Suprapubic skin (tissue), 4 donors: ENCODE measurements at regions not wholly inside any gene's neighbourhood (a gene's known extent, or its start where the extent isn't known, plus 50 kb on each side); places are given as distances from the start of the nearest gene placed in this dataset.

Experiments
- DNase-seq, 2 donors: peaks; one replicate each; pipeline ENCODE4 v3.0.0-alpha.2; 2019; ENCODE audit warnings: low spot score in 2 of 2
- H3K27ac ChIP-seq: fragments of 200-600 bp; sonication (generic); one replicate; pipeline ENCODE4 v1.5.1; 2019
- H3K27me3 ChIP-seq: fragments of 200-600 bp; sonication (generic); one replicate; pipeline ENCODE4 v1.5.1; 2019
- H3K36me3 ChIP-seq: fragments of 200-600 bp; sonication (generic); one replicate; pipeline ENCODE4 v1.5.1; 2019
- H3K4me1 ChIP-seq: fragments of 200-600 bp; sonication (generic); one replicate; pipeline ENCODE4 v1.5.1; 2019
- H3K4me3 ChIP-seq: fragments of 200-600 bp; sonication (generic); one replicate; pipeline ENCODE4 v1.5.1; 2019; ENCODE audit warnings: mild to moderate bottlenecking
- H3K9me3 ChIP-seq: fragments of 200-600 bp; sonication (generic); one replicate; pipeline ENCODE4 v1.5.1; 2019
- CTCF ChIP-seq, 2 donors: fragments of 200-600 bp in 1 of 2; fragments of 450-650 bp in 1 of 2; sonication (generic) in 1 of 2; IDR thresholded peaks; one replicate each; pipeline ENCODE4 v1.5.1; 2016 to 2019; ENCODE audit warnings: antibody characterized with exemption in 2 of 2, mild to moderate bottlenecking in 1 of 2, moderate library complexity in 1 of 2
- EP300 ChIP-seq: sonication (generic); formaldehyde crosslinking; IDR thresholded peaks from one replicate; pipeline ENCODE4 v1.6.1; 2017; ENCODE audit warnings: antibody characterized with exemption
- POLR2A ChIP-seq, 2 donors: fragments of 450-650 bp; IDR thresholded peaks; one replicate each; pipeline ENCODE4 v1.6.1; 2017; ENCODE audit warnings: antibody characterized with exemption in 2 of 2, mild to moderate bottlenecking in 2 of 2, moderate library complexity in 2 of 2
- POLR2AphosphoS5 ChIP-seq, 3 donors: sonication (generic); formaldehyde crosslinking; IDR thresholded peaks; one replicate each; pipeline ENCODE4 v1.6.1; 2017; ENCODE audit warnings: antibody characterized with exemption in 3 of 3
- WGBS: methylation state at CpG from one replicate; pipeline ENCODE4 v1.1.5; 2018; 5-methylcytosine and 5-hydroxymethylcytosine counted together

DNA sequence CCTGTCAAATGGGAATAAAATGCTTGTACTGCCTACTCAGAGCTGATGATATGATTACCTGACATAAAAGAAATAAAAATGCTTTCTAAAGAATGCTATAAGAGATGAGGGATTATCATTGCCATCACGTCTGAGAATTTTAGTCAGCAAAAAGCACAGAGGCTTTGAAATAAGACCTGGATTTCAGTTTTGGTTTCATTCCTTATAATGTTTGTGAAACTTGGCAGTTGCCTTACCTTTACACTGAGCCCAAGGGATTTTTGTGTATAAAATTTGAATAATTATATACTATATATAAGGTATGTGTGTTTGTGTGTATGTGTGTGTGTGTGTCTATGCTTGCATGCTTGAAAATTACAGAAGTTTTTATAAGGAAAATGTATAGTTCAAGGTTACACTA lies 634.8 kb upstream of the BCHE start:
- Histone ChIP-seq H3K27ac (no peak overlapping the region), H3K4me3 (no peak overlapping the region), H3K27me3 (no peaks in the 10 kb centered on the region), H3K4me1 (no peaks in the 10 kb centered on the region), H3K36me3 (no peaks in the 10 kb centered on the region), H3K9me3 (no peaks in the 10 kb centered on the region)
- 53% methylated on average over 1 of the region's 1 CpG for WGBS
- no peak for TF ChIP-seq POLR2AphosphoS5 (IDR thresholded peaks at IDR 0.05)
- no peak for TF ChIP-seq POLR2A (IDR thresholded peaks at IDR 0.05)
- TF ChIP-seq EP300, result no peak
- TF ChIP-seq CTCF (IDR thresholded peaks at IDR 0.05), result no peak
- DNase-seq, result no peak

- no peaks in the 10 kb centered on the region for H3K27me3 ChIP-seq
- WGBS, result 80% methylated on average over 4 of the region's 4 CpGs
Observed at GRCh38 chr3:166471074-166471767, 634.0 kb upstream of the BCHE start.

GRCh38 chr3:166462891-166463470 lies 625.8 kb upstream of the BCHE start:
- TF ChIP-seq EP300 (no peak), CTCF (IDR thresholded peaks at IDR 0.05) (no peak), POLR2AphosphoS5 (IDR thresholded peaks at IDR 0.05) (no peak), POLR2A (IDR thresholded peaks at IDR 0.05) (no peak)
- no peaks in the 10 kb centered on the region for H3K36me3 ChIP-seq
- whole genome bisulfite sequencing, result 84% methylated on average over 2 of the region's 2 CpGs
- H3K4me1 ChIP-seq, result no peaks in the 10 kb centered on the region
- H3K27me3 ChIP-seq, result no peaks in the 10 kb centered on the region
- H3K9me3 ChIP-seq, result no peaks in the 10 kb centered on the region
- no peak overlapping the region for H3K4me3 ChIP-seq
- no peak overlapping the region for H3K27ac ChIP-seq
- no peak for DNase-seq

More at GRCh38 chr3:166471074-166471767, 634.0 kb upstream of the BCHE start:
- Histone ChIP-seq H3K9me3 (no peaks in the 10 kb centered on the region), H3K4me1 (no peaks in the 10 kb centered on the region), H3K36me3 (no peaks in the 10 kb centered on the region), H3K4me3 (no peak overlapping the region), H3K27ac (no peak overlapping the region)
- DNase-seq, result no peak
- no peak for TF ChIP-seq EP300
- TF ChIP-seq POLR2AphosphoS5 (IDR thresholded peaks at IDR 0.05), result no peak
- TF ChIP-seq POLR2A (IDR thresholded peaks at IDR 0.05), result no peak
- no peak for TF ChIP-seq CTCF (IDR thresholded peaks at IDR 0.05)

GRCh38 chr3:166461626-166462025 lies 624.4 kb upstream of the BCHE start:
- H3K4me3 ChIP-seq, result no peak overlapping the region
- TF ChIP-seq CTCF (IDR thresholded peaks at IDR 0.05), result no peak
- no peak for TF ChIP-seq EP300
- no peak for TF ChIP-seq POLR2A (IDR thresholded peaks at IDR 0.05)
- TF ChIP-seq POLR2AphosphoS5 (IDR thresholded peaks at IDR 0.05), result no peak
- no peaks in the 10 kb centered on the region for H3K9me3 ChIP-seq
- H3K27me3 ChIP-seq, result no peaks in the 10 kb centered on the region
- DNase-seq, result no peak
- H3K36me3 ChIP-seq, result no peaks in the 10 kb centered on the region
- 68% methylated on average over 2 of the region's 2 CpGs for WGBS
- H3K27ac ChIP-seq, result no peak overlapping the region
- H3K4me1 ChIP-seq, result no peaks in the 10 kb centered on the region

DNA sequence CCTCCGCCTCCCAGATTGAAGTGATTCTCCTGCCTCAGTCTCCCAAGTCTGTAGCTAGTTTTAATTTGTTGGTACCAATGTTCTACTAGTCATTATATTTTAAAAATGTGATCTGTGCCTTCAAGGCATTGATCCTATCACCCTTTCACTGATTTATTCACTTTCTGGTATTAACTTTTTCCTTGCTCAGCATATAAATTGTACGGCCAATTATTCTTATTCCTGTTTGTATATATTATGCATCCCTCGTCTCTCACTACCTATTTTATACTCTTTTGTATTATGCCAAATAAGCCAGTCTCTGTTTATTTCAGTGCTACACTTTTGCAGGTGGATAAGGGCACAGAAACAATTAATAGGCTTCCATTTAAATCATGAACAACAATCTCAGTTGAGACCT lies 620.2 kb upstream of the BCHE start:
- H3K9me3 ChIP-seq, result no peaks in the 10 kb centered on the region
- H3K4me1 ChIP-seq, result no peaks in the 10 kb centered on the region
- no peaks in the 10 kb centered on the region for H3K36me3 ChIP-seq
- no peak overlapping the region for H3K27ac ChIP-seq
- TF ChIP-seq POLR2AphosphoS5 (IDR thresholded peaks at IDR 0.05), result no peak
- no peak for TF ChIP-seq POLR2A (IDR thresholded peaks at IDR 0.05)
- TF ChIP-seq CTCF (IDR thresholded peaks at IDR 0.05), result no peak
- H3K27me3 ChIP-seq, result no peaks in the 10 kb centered on the region
- no peak for DNase-seq
- no peak overlapping the region for H3K4me3 ChIP-seq
- 73% methylated on average over 3 of the region's 3 CpGs for WGBS
